ENCODE measurements at regions not wholly inside any gene's neighbourhood (a gene's known extent, or its start where the extent isn't known, plus 50 kb on each side); places are given as distances from the start of the nearest gene placed in this dataset.

DNA sequence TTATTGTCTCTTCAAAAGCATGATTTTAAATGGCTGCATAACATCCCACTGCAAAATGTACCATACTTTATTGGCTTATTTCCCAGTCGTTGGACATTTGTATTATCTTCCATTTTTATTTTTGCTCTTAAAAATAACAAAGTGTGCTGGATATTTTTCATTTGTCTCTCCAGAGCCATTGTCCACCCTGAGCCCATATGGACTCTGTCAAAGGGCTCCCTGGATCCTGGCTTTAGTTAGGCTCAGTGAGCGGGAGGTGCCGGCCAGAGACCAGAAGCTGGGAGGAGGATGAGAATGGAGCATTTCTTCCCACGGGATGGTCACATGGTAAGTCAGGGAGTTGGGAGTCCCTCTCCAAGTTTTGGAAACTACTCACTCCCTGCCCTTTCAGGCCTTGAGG, 296.9 kb downstream of the NUAK1 start:
- no peak for TF ChIP-seq GATA2 (IDR thresholded peaks at IDR 0.05; ENCODE audit: low read depth, low read length)
- no peak for TF ChIP-seq GATA3 (IDR thresholded peaks at IDR 0.05; ENCODE audit: low read depth, low read length)

All from SH-SY5Y (cell line).